ENCODE measurements at regions not wholly inside any gene's neighbourhood (a gene's known extent, or its start where the extent isn't known, plus 50 kb on each side); places are given as distances from the start of the nearest gene placed in this dataset.

DNA sequence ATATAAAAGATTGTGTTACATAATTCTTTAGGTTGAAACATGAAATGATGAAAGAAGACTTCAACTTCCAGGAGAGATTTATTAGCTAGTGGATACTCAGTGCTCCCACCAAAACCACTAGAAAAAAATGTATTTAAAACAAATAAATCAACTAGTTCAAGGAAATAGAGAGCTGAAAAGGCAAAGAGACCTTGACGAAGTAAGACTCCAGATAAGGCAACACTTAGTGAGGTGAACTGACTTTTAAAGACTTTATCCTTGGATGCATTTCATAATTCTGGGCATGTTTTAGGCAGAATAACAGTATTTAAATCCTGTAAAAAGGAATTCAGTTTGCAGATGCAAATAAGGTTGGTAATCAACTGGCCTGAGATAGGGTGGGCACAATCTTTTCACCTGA lies 1150.7 kb downstream of the FSCB start:
- TF ChIP-seq POLR2AphosphoS5 (IDR thresholded peaks at IDR 0.05) (no peak), EP300 (IDR thresholded peaks at IDR 0.05) (no peak)
